Upper lobe of left lung (tissue), 4 donors: ENCODE measurements at regions not wholly inside any gene's neighbourhood (a gene's known extent, or its start where the extent isn't known, plus 50 kb on each side); places are given as distances from the start of the nearest gene placed in this dataset.

Experiments
- EP300 ChIP-seq, 4 donors: sonication (generic); formaldehyde crosslinking; IDR thresholded peaks; one replicate each; pipeline ENCODE4 v1.5.1; 2017; ENCODE audit warnings: antibody characterized with exemption in 4 of 4, control low read depth in 2 of 4
- POLR2A ChIP-seq, 4 donors: fragments of 450-650 bp; IDR thresholded peaks; one replicate each; pipeline ENCODE4 v1.5.1; 2016 to 2017; ENCODE audit warnings: antibody characterized with exemption in 4 of 4, mild to moderate bottlenecking in 2 of 4
- POLR2AphosphoS5 ChIP-seq, 2 donors: sonication (generic); formaldehyde crosslinking; IDR thresholded peaks; one replicate each; pipeline ENCODE4 v1.5.1; 2017; ENCODE audit warnings: antibody characterized with exemption in 2 of 2
- TF ChIP-seq, protein P1 (sequence below), 6 experiments: fragments of 450-650 bp in 4 of 6; fragments of 200-600 bp in 2 of 6; sonication (generic) in 2 of 6; IDR thresholded peaks; one replicate each; pipeline ENCODE4 v1.5.1; 2016 to 2019; ENCODE audit warnings: antibody characterized with exemption in 6 of 6

DNA sequence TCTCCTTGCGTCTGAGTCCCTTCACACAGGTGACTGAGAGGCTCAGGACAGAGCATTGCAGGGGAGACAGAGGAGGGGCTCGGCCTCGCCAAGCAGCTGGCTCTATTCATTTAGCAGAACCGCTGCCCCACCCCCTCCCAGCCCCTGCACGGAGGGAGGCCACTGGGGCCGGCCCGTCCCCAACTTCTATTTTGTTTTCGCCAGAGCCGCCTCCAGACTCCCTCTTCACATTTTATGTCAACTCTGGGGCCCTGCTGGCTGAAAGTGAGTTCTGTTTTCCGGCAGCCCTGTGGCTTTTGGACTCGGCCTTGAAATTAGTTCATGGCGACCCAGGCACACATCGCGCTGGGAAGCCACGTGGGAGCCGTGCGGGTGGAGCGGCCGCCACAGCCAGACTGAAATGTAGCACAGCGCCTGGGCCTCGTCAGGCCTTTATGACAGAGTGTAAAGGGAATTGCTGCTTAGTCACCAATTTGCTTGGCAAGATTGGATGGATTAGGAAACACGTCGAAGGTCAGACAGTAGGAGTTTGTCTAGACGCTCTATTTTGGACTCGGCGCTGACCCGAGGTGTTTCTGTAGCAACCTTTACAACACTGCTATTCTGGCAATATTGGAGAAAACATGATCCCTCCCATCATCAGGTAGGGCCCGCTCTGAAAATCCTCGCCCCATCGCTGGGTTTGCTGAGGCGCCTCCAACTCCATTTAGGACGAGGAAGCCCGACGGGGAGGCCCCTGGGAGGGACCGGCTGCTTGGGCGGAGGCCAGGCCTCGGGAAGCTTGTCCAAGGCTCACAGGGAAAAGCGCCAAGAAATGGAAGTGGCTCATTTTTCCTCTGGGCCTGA is 90.7 kb upstream of the CTDP1 start:
- TF ChIP-seq, protein P1, sequence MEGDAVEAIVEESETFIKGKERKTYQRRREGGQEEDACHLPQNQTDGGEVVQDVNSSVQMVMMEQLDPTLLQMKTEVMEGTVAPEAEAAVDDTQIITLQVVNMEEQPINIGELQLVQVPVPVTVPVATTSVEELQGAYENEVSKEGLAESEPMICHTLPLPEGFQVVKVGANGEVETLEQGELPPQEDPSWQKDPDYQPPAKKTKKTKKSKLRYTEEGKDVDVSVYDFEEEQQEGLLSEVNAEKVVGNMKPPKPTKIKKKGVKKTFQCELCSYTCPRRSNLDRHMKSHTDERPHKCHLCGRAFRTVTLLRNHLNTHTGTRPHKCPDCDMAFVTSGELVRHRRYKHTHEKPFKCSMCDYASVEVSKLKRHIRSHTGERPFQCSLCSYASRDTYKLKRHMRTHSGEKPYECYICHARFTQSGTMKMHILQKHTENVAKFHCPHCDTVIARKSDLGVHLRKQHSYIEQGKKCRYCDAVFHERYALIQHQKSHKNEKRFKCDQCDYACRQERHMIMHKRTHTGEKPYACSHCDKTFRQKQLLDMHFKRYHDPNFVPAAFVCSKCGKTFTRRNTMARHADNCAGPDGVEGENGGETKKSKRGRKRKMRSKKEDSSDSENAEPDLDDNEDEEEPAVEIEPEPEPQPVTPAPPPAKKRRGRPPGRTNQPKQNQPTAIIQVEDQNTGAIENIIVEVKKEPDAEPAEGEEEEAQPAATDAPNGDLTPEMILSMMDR (IDR thresholded peaks at IDR 0.05), result no peak
- peak; percentile 47 to 76 for TF ChIP-seq POLR2AphosphoS5 (IDR thresholded peaks at IDR 0.05)
- TF ChIP-seq POLR2A (IDR thresholded peaks at IDR 0.05), result no peak
- no peak for TF ChIP-seq EP300 (IDR thresholded peaks at IDR 0.05)
